ENCODE measurements at regions not wholly inside any gene's neighbourhood (a gene's known extent, or its start where the extent isn't known, plus 50 kb on each side); places are given as distances from the start of the nearest gene placed in this dataset.

DNA sequence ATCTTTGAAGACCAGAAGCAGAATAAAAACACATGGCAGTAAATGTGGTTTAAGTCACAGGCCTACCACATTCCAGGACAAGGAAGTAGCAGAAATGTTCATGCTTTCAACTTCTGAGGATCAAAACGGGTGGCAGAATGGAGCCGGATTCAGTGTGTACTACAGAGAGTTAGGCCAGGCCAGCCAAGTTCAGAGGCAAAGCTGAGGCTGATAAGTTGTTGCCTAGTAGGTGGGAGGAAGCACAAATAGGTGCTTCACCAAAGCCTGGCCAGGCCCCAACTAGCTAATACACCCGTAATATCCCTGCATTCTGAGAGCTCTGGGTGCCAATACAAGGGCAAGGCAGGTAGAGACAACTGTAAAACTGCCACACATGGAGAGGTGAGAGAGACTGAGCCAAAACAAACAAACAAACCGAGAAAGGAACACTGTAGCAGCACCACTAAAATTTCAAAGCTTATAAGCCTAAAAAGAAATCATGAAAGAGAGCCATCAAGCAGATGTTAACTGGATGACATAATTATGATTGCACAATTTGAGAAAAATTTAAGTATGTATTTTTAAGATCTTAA is 156.4 kb upstream of the CBLB start:
- no peaks in the 10 kb centered on the region for H3K4me1 ChIP-seq (ENCODE audit: control insufficient read depth in 2 of 2, insufficient read depth in 2 of 2, low read length in 2 of 2)
- H3K9me3 ChIP-seq (ENCODE audit: control insufficient read depth in 2 of 2, insufficient read depth in 1 of 2, low read length in 1 of 2), result no peaks in the 10 kb centered on the region
- no peak overlapping the region for H3K27ac ChIP-seq (ENCODE audit: low read depth in 1 of 2, low read length in 1 of 2)
- H3K27me3 ChIP-seq (ENCODE audit: control insufficient read depth in 2 of 2, insufficient read depth in 1 of 2, low read length in 1 of 2), result no peaks in the 10 kb centered on the region
- no peak for DNase-seq (ENCODE audit: low read depth in 6 of 9, low spot score in 9 of 9)
- no peak overlapping the region for H3K4me3 ChIP-seq (ENCODE audit: low read length in 2 of 2)
- no peaks in the 10 kb centered on the region for H3K36me3 ChIP-seq (ENCODE audit: control insufficient read depth in 2 of 2, insufficient read depth in 2 of 2, low read length in 1 of 2)
- 85% methylated on average over 4 of the region's 4 CpGs for WGBS

DNA sequence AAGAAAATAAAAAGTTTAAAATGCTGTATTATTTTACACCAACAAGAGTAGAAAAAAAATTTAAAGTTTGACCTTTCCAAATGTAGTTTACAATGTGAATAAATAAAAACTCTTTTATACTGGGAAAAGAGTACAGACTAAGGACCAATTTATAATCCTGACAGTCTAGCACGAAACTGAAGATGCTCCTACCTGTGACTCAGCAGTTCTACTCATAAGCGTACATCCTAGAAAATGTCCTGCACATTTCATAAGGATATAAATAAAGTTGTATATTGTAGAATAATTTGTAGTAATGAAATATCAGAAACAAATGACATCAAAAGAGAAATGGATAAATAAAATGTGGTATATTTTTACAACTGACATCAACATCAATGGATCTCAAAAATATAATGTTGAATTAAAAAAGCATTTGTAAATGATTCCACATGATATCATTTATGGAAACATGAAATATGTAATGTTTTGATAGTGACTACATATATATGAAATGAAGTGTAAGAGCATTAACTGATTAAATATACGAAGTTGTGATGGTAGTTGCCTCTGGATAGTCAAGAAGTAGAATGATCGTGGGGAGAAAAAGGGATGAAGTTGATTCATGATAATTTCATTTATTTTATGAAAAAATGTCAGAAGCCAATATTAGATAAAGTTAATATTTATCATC is 161.3 kb upstream of the CBLB start:
- Histone ChIP-seq H3K27ac (ENCODE audit: low read depth in 1 of 2, low read length in 1 of 2) (no peak overlapping the region), H3K9me3 (ENCODE audit: control insufficient read depth in 2 of 2, insufficient read depth in 1 of 2, low read length in 1 of 2) (no peaks in the 10 kb centered on the region), H3K4me1 (ENCODE audit: control insufficient read depth in 2 of 2, insufficient read depth in 2 of 2, low read length in 2 of 2) (no peaks in the 10 kb centered on the region), H3K36me3 (ENCODE audit: control insufficient read depth in 2 of 2, insufficient read depth in 2 of 2, low read length in 1 of 2) (no peaks in the 10 kb centered on the region), H3K27me3 (ENCODE audit: control insufficient read depth in 2 of 2, insufficient read depth in 1 of 2, low read length in 1 of 2) (no peaks in the 10 kb centered on the region), H3K4me3 (ENCODE audit: low read length in 2 of 2) (no peak overlapping the region)
- 95% methylated on average over 4 of the region's 4 CpGs for WGBS
- DNase-seq (ENCODE audit: low read depth in 6 of 9, low spot score in 9 of 9), result no peak

DNA sequence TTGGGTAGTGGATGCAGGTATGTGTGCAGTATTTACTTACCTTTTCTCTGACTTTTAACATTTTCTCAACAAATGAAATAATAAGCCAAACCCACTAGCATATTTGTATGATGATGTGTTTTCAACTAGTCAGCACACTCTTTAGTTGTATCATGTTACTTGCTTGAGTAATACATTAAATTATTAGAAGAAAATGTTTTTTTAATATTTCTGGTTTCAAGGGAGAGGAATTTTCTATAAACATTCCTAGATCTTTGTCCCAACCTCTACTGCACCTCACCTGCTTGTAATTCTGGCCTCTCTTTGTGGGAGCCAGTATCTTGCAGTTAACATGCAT is 161.8 kb upstream of the CBLB start:
- Histone ChIP-seq H3K9me3 (ENCODE audit: control insufficient read depth in 2 of 2, insufficient read depth in 1 of 2, low read length in 1 of 2) (no peaks in the 10 kb centered on the region), H3K27me3 (ENCODE audit: control insufficient read depth in 2 of 2, insufficient read depth in 1 of 2, low read length in 1 of 2) (no peaks in the 10 kb centered on the region), H3K4me1 (ENCODE audit: control insufficient read depth in 2 of 2, insufficient read depth in 2 of 2, low read length in 2 of 2) (no peaks in the 10 kb centered on the region), H3K36me3 (ENCODE audit: control insufficient read depth in 2 of 2, insufficient read depth in 2 of 2, low read length in 1 of 2) (no peaks in the 10 kb centered on the region), H3K4me3 (ENCODE audit: low read length in 2 of 2) (no peak overlapping the region), H3K27ac (ENCODE audit: low read depth in 1 of 2, low read length in 1 of 2) (no peak overlapping the region)
- no peak for DNase-seq (ENCODE audit: low read depth in 6 of 9, low spot score in 9 of 9)

DNA sequence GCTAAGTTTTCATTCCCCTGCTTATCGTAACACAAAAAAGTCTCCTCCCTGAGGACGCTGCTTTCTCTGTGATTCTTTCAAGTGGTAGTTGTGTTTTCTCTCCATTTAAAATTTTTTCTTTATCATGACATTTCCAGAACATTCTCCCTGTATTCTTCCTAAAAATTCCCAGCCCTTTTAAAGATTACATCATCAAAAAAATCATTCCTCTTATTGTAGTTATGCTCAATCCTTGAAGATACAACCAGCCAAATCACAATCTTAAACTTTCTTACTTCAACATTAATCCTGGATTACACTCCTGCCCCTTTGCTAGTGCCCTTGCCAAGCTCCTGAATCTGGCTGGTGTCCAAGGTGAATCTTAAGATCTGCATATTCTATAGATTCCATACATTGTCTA is 163.7 kb upstream of the CBLB start:
- Histone ChIP-seq H3K9me3 (ENCODE audit: control insufficient read depth in 2 of 2, insufficient read depth in 1 of 2, low read length in 1 of 2) (no peaks in the 10 kb centered on the region), H3K4me1 (ENCODE audit: control insufficient read depth in 2 of 2, insufficient read depth in 2 of 2, low read length in 2 of 2) (no peaks in the 10 kb centered on the region), H3K27ac (ENCODE audit: low read depth in 1 of 2, low read length in 1 of 2) (no peak overlapping the region), H3K4me3 (ENCODE audit: low read length in 2 of 2) (no peak overlapping the region), H3K36me3 (ENCODE audit: control insufficient read depth in 2 of 2, insufficient read depth in 2 of 2, low read length in 1 of 2) (no peaks in the 10 kb centered on the region), H3K27me3 (ENCODE audit: control insufficient read depth in 2 of 2, insufficient read depth in 1 of 2, low read length in 1 of 2) (no peaks in the 10 kb centered on the region)
- WGBS, result 97% methylated on average over 2 of the region's 2 CpGs
- no peak for DNase-seq (ENCODE audit: low read depth in 6 of 9, low spot score in 9 of 9)

- H3K4me3 ChIP-seq (ENCODE audit: low read length in 2 of 2), result no peak overlapping the region
- H3K27ac ChIP-seq (ENCODE audit: low read depth in 1 of 2, low read length in 1 of 2), result no peak overlapping the region
- WGBS, result 97% methylated on average over 2 of the region's 2 CpGs
- no peaks in the 10 kb centered on the region for H3K4me1 ChIP-seq (ENCODE audit: control insufficient read depth in 2 of 2, insufficient read depth in 2 of 2, low read length in 2 of 2)
- H3K36me3 ChIP-seq (ENCODE audit: control insufficient read depth in 2 of 2, insufficient read depth in 2 of 2, low read length in 1 of 2), result no peaks in the 10 kb centered on the region
- no peaks in the 10 kb centered on the region for H3K9me3 ChIP-seq (ENCODE audit: control insufficient read depth in 2 of 2, insufficient read depth in 1 of 2, low read length in 1 of 2)
- DNase-seq (ENCODE audit: low read depth in 6 of 9, low spot score in 9 of 9), result no peak
- H3K27me3 ChIP-seq (ENCODE audit: control insufficient read depth in 2 of 2, insufficient read depth in 1 of 2, low read length in 1 of 2), result no peaks in the 10 kb centered on the region
Observed at GRCh38 chr3:106033654-106034053, 164.8 kb upstream of the CBLB start.

GRCh38 chr3:106034313-106034712 is 165.5 kb upstream of the CBLB start:
- Histone ChIP-seq H3K9me3 (ENCODE audit: control insufficient read depth in 2 of 2, insufficient read depth in 1 of 2, low read length in 1 of 2) (no peaks in the 10 kb centered on the region), H3K36me3 (ENCODE audit: control insufficient read depth in 2 of 2, insufficient read depth in 2 of 2, low read length in 1 of 2) (no peaks in the 10 kb centered on the region), H3K4me1 (ENCODE audit: control insufficient read depth in 2 of 2, insufficient read depth in 2 of 2, low read length in 2 of 2) (no peaks in the 10 kb centered on the region), H3K27me3 (ENCODE audit: control insufficient read depth in 2 of 2, insufficient read depth in 1 of 2, low read length in 1 of 2) (no peaks in the 10 kb centered on the region), H3K4me3 (ENCODE audit: low read length in 2 of 2) (no peak overlapping the region), H3K27ac (ENCODE audit: low read depth in 1 of 2, low read length in 1 of 2) (no peak overlapping the region)
- WGBS, result 95% methylated on average over 2 of the region's 2 CpGs
- DNase-seq (ENCODE audit: low read depth in 6 of 9, low spot score in 9 of 9), result no peak

DNA sequence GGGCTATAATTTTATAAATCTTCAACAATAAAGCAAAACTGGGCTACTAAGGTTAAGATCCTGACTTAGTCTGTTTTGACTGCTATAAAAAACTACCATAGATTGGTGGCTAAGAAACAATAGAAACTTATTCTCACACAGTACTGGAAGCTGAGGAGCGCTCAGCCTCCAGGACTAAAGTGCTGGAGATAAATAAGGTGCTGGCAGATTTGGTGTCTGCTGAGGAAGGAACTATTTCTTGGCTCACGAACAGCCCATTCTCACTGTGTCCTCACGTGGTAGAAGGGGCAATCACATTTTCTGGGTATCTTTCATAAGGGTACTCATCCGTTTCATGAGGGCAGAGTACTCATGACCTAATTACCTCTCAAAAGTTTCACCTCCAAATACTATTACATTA is 166.8 kb upstream of the CBLB start:
- Histone ChIP-seq H3K4me1 (ENCODE audit: control insufficient read depth in 2 of 2, insufficient read depth in 2 of 2, low read length in 2 of 2) (no peaks in the 10 kb centered on the region), H3K9me3 (ENCODE audit: control insufficient read depth in 2 of 2, insufficient read depth in 1 of 2, low read length in 1 of 2) (no peaks in the 10 kb centered on the region), H3K4me3 (ENCODE audit: low read length in 2 of 2) (no peak overlapping the region), H3K36me3 (ENCODE audit: control insufficient read depth in 2 of 2, insufficient read depth in 2 of 2, low read length in 1 of 2) (no peaks in the 10 kb centered on the region), H3K27ac (ENCODE audit: low read depth in 1 of 2, low read length in 1 of 2) (no peak overlapping the region), H3K27me3 (ENCODE audit: control insufficient read depth in 2 of 2, insufficient read depth in 1 of 2, low read length in 1 of 2) (no peaks in the 10 kb centered on the region)
- no peak for DNase-seq (ENCODE audit: low read depth in 6 of 9, low spot score in 9 of 9)
- 94% methylated on average over 4 of the region's 4 CpGs for WGBS

- no peak overlapping the region for H3K4me3 ChIP-seq (ENCODE audit: low read length in 2 of 2)
- DNase-seq (ENCODE audit: low read depth in 6 of 9, low spot score in 9 of 9), result no peak
- H3K9me3 ChIP-seq (ENCODE audit: control insufficient read depth in 2 of 2, insufficient read depth in 1 of 2, low read length in 1 of 2), result no peaks in the 10 kb centered on the region
- no peaks in the 10 kb centered on the region for H3K27me3 ChIP-seq (ENCODE audit: control insufficient read depth in 2 of 2, insufficient read depth in 1 of 2, low read length in 1 of 2)
- WGBS, result 91% methylated on average over 1 of the region's 1 CpG
- no peaks in the 10 kb centered on the region for H3K36me3 ChIP-seq (ENCODE audit: control insufficient read depth in 2 of 2, insufficient read depth in 2 of 2, low read length in 1 of 2)
- H3K27ac ChIP-seq (ENCODE audit: low read depth in 1 of 2, low read length in 1 of 2), result no peak overlapping the region
- H3K4me1 ChIP-seq (ENCODE audit: control insufficient read depth in 2 of 2, insufficient read depth in 2 of 2, low read length in 2 of 2), result no peaks in the 10 kb centered on the region
Observed at GRCh38 chr3:106036696-106037095, 167.9 kb upstream of the CBLB start.

- WGBS, result 98% methylated on average over 2 of the region's 2 CpGs
- DNase-seq (ENCODE audit: low read depth in 6 of 9, low spot score in 9 of 9), result no peak
- no peak overlapping the region for H3K4me3 ChIP-seq (ENCODE audit: low read length in 2 of 2)
- no peak overlapping the region for H3K27ac ChIP-seq (ENCODE audit: low read depth in 1 of 2, low read length in 1 of 2)
- no peaks in the 10 kb centered on the region for H3K27me3 ChIP-seq (ENCODE audit: control insufficient read depth in 2 of 2, insufficient read depth in 1 of 2, low read length in 1 of 2)
- H3K4me1 ChIP-seq (ENCODE audit: control insufficient read depth in 2 of 2, insufficient read depth in 2 of 2, low read length in 2 of 2), result no peaks in the 10 kb centered on the region
- no peaks in the 10 kb centered on the region for H3K9me3 ChIP-seq (ENCODE audit: control insufficient read depth in 2 of 2, insufficient read depth in 1 of 2, low read length in 1 of 2)
- no peaks in the 10 kb centered on the region for H3K36me3 ChIP-seq (ENCODE audit: control insufficient read depth in 2 of 2, insufficient read depth in 2 of 2, low read length in 1 of 2)
Observed at GRCh38 chr3:106047221-106047620, 178.4 kb upstream of the CBLB start.
